Dermis microvascular lymphatic vessel endothelial cell (primary cell): ENCODE measurements at regions not wholly inside any gene's neighbourhood (a gene's known extent, or its start where the extent isn't known, plus 50 kb on each side); places are given as distances from the start of the nearest gene placed in this dataset.
"Not testable (repeated sequence)": the region's sequence is repeated elsewhere in the genome, so short reads cannot be mapped to it uniquely, and the experiment has no call there.

Experiments used
- DNase-seq, 2 donors: peaks; one replicate each; pipeline versions ENCODE4 v3.0.0 to v3.0.0-alpha.2; 2010; ENCODE audit warnings: low read depth in 2 of 2

DNA sequence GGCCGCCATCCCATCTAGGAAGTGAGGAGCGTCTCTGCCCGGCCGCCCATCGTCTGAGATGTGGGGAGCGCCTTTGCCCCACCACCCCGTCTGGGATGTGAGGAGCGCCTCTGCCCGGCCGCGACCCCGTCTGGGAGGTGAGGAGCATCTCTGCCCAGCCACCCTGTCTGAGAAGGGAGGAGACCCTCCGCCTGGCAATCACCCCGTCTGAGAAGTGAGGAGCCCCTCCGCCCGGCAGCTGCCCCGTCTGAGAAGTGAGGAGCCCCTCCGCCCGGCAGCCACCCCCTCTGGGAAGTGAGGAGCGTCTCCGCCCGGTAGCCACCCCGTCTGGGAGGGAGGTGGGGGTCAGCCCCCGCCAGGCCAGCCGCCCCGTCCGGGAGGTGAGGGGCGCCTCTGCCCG, 194.2 kb upstream of the FBXL4 start:
- DNase-seq = not testable (repeated sequence)

DNA sequence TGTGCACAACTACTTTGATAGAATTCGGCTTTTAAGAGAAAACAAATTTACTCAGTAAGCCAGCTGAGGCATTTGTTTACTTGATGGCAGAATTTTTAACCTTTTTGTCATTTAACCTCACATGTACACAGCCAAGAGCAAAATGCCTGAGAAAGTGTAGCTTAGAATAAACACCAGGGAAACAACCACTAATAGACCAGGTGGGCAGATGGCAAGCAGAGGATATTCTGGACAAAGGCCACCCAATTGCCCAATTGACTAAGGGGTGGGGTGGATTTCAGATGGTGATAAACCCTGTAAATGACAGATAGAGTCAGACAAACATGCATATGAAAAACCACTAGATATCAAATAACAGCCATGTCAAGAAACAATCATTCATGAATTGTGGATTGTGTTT, 190.7 kb upstream of the FBXL4 start:
- DNase-seq = no peak

DNA sequence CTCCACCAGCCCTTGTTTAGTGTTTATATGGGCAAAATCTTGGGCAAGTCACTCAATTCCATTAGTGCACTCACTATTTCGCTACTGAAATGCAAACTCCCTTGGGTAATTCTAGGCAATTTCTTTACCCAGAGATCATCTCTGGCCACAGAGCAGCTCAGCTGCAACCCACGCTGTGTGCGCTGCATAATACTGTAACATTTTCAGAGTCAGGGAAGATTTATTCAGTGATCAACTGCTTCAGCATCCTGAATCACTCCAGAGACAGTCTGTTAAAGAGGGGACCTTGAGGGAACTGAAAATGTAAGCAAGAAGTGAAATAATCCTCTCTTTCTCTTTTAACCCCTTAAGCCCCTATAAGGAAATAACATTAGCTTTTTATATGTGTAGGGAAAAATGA, 189.6 kb upstream of the FBXL4 start:
- no peak for DNase-seq

DNA sequence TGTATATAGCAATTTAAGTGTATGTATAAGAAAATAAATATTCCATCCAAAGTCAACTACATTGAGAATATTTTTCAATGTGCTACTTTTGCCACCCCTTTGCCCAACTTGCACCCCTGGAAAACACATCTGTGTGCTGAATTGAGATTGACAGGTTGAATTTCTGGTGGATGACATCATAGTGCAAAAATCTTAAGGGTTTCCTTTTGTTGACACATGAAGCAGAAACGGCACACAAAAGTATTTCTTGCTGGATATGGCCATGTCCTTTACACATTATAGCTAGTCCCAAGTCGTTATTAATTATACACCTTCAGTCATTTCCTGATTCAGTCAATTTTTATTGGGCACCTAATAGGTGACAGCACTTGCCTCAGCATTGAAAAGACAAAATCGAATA, 188.7 kb upstream of the FBXL4 start:
- DNase-seq = no peak

DNA sequence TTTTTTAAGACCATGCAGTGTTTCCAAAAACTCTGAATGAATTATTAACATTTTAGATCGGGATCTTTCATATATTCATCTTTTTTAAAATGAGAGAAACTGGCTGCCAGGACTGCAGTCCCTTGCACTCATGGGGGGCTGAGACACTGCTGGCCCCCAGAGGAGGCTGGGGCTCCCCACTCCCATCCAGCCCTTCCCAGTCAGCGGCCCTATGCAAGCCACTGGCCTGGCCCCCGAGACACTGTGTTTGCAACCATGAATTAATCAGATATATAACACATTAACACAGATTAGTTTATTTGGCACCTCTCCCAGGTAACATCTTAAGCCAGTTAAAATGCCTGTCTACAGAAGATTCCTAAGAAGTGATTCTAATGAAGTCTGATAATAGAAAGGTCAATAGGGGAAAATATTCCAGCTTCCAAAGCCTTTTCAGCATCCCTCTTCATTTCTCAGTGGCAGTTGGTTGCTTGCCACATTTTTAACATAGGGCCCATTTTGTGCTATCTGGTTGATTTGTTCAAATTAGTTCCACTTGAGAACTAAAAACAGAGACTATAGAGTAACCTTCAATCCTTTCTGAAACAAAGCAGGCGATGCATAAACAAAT, 184.4 kb upstream of the FBXL4 start:
- DNase-seq = no peak

DNA sequence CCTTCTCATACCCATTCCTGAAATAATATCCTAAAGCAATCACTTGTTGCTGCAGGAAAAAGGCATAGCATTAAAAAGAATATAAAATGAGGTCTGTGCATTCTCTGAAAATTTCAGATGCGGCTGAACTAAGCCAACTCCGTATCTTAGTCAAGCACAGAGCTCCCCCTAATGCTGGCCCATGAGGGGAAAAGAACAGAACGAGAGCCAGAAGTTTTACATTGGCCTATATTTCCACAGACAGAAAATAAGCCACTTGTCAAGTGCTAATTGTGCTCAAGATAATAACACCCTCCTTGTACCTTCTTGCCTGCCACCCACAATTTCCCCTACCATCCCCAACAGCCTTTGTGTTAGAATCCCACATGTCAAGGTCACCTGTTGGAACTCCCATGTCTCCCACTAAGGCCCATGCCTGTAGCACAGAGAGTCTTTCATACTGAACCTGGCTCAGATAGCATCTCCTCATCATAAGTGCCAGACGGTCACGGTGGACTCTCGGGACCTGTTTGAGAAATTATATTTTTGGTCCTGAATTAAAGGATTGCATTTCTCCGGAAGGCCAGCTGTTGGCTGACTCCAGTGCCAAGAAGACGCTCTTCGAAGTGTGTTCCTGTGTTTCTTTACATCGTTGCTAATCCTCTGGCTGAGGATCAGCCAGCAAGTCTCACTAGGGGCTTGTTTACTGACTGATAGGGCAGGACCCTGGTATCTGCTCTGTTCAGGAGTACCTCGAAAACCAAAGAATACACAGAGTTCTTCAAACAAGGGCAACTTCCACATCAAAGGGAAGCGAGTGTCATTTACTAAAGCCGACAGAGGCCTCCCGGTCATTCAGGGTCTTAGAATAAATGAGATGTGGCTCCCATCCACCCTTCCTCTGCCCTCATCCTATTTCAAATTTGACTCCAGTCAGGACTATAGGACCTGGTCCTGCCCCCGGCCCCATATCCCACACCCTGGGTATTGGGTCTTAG, 183.4 kb upstream of the FBXL4 start:
- no peak for DNase-seq

DNA sequence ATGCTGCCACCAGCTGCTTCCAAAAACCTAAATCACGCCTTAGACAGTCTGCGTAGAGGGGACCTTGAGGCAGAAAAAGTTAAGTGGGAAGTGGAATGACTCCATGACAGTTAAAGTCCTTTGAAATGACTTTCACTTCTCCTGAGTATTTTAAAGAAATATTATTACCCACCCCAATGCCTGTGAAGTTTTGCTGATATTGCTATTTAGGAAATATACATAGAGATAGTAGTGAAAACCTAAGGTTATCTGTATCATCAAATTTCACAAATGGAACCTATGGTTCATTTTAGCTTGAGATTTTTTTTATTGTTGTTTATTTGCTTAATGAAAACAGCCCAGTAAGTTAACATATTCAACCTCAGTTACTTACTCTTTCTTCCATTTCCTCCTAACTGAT, 182.1 kb upstream of the FBXL4 start:
- no peak for DNase-seq

DNA sequence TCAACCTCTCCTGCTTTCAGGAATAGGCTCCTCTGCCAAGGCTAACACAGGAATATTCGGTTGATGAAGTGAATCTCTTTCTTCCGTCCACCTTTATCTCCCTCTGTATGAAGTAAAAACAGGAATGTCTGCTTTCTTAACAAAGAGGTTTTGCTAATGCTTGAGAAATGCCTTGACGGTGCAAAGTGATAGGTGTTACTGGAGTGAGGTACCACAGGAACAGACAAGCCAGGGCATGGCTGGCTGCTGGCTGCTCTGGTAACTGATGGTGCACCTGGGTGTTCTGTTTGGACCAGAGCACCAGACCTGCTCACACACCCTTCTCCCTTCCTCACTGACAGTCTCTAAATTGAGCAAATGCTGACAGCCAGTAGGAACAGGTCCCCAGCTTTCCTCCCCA, 174.0 kb upstream of the FBXL4 start:
- DNase-seq = no peak

DNA sequence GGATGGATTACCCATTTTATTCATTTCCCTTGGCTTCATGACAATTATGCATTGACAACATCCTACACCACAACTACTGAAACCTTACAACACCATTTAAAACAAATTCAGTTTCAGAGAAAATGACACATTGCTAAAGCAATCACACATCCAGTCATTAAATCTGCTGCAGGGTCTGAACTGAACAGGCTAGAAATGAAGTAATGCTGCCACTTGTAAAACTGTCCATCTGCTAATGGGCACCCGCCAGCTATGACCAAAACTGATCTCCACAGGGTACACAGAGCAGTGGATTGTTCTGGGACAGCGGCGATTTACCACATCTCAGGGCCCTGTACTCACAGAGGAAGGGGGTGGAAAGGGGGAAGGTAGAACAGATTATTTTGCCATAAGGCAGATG, 172.9 kb upstream of the FBXL4 start:
- DNase-seq = no peak

DNA sequence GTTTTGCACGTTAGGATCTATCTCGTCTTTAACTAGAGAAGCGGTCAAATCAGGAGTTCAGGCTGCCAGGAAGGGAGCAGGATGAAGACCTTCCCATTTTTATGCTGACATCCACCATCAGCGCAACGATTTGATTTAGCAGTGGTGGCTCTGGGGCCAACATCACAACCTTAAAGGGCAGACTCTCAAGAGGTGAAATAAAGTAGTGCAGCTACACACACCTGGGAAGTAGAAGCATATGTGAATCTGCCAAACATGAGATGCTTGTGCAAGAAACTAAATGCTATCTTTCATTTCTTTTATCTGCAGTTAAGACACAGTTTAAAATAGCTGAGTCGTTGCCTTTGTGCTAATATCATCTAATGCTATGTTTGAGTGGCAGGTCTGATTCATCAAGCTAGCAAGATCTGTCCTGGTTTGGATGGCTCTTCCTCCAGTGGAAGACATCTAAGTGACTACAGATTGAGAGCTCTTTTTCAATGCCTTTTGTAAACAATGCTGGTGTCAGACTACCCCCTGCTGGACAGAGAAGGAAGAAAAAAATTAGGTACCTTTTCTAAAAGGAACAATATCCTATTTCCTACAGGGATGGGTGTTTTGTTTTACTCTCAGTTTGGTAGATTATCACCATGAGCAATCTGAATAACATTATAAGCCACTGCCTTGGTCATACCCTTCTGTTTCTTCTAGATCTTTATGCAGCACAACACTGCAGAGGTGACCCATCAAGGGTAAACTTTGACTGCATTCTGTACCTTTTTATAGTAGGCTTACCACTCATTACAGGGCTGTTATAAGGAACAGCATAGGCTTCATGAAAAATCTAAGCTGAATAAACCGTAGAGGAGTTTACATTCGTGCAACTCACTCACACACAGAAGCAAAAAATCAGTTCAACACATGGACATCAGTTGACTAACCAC, 171.6 kb upstream of the FBXL4 start:
- peak; percentile 29 to 47 for DNase-seq

DNA sequence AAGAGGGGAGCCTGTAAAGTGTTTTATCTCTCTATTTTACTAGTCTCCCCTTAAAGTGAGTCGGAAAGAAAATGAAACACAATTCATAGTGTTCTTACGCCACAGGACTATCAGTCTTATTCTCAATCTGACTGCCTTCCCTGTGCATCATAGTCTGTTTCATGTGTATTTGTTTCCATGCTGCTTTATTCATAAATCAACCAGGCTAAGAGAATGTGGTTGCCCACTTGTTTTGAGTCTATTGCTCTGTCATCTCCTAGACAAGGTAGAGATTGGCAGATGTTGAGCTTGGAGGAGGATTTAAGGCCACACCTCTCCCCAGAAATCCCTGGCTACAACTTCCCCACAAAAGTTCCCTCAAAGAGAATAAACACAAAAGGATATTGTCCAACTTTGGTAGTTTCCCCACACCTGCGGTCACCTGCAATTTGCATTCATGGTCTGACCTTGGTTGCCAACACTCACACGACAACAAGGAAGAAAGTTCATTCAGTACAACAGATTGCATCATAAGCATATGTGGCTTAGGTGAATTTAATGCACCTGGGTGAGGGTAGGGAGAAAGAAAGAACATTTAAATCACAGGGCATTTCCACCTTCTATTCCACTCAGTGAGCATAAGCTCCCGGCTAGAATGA, 167.1 kb upstream of the FBXL4 start:
- no peak for DNase-seq

DNA sequence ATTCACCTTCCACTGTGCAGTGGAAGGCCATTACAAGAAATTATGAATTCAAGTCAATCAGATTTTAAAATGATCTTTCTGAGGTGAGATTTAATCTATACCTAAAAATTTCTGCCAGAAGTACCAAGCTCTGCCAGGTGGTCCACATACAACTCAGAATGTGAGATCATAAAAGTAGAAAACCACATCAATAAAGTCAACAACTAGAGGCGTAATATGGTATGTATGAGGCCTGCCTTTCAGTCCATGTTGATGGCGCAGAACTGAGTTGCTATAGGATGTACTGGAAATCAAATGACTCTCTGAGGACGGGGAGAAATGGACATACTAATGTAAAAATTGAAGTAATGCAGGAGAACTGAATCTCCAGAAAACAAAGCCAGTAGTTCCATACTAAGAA, 163.8 kb upstream of the FBXL4 start:
- no peak for DNase-seq

DNA sequence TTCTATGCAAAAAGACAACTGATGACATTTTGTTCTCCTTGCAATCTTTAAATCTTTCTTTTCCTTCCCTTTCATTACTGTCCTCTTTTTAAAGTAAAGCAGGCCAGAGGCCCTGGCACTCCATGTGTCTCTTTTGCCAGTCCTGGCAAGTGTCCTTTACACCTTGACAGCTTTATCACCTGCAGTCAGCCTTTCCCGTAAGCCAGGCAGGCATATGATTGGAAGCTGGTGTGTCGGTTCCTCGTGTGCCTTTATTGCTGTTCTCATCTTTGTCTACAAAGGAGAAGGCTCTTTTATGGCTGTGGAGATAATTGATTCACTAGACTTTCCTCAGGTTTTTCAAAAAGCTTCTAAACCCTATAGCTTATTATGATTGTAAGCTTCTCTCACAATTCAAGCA, 162.3 kb upstream of the FBXL4 start:
- DNase-seq = no peak

DNA sequence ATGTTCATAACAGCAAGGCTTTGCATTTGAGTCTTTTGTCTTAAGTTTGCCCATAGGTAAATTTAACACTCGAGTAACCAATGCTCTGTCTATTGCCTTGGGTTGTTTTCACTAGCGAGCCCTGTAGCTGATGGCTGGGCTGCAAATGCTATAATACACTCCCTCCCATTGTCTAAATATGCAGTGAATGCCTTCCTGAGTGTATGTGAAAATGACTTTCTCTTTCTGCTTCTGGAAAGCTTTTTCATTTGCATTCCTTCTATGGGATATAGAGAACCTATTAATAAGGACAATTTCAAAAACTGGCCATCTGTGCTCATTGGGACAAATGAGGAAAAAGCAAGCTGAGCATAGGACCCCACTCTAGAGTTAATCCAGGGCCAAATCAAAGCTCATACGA, 156.5 kb upstream of the FBXL4 start:
- no peak for DNase-seq

DNA sequence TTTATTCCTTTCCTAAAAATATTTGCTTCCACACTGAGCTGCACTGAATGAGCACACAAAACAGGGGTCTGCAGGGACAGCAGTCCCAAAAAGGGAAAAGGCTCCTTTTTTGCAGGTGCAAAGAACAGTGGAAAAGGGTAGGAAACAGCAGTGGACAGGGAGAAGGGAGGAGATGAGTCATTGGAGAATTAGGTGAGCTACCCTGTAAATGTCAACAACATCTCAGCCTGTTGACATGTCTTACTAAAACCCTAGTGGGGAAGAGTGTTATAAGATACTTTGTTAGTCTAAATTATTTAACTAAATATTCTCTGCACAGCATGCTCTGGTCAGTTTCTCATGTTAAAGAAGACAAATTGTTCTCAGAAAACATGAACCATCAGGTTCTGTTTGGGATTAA, 151.5 kb upstream of the FBXL4 start:
- DNase-seq = no peak

DNA sequence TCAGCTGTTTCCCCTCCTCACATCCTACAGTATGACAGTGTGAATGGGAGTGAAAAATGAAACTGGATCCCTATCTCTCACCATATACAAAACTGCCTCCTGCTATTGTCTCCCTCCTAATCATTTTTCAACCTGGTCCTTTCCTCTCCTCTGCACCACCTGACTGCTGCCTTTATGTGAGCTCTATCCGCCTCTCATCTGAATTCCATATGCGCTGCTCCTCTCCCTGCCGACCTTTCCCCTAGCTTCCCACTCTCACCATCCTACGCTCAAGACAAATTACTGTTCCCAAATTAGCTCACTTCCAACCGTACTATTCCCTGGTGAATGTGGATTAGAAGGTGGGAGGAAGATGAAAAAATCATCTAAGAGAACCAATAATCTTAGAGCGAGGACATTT, 148.4 kb upstream of the FBXL4 start:
- DNase-seq = no peak

DNA sequence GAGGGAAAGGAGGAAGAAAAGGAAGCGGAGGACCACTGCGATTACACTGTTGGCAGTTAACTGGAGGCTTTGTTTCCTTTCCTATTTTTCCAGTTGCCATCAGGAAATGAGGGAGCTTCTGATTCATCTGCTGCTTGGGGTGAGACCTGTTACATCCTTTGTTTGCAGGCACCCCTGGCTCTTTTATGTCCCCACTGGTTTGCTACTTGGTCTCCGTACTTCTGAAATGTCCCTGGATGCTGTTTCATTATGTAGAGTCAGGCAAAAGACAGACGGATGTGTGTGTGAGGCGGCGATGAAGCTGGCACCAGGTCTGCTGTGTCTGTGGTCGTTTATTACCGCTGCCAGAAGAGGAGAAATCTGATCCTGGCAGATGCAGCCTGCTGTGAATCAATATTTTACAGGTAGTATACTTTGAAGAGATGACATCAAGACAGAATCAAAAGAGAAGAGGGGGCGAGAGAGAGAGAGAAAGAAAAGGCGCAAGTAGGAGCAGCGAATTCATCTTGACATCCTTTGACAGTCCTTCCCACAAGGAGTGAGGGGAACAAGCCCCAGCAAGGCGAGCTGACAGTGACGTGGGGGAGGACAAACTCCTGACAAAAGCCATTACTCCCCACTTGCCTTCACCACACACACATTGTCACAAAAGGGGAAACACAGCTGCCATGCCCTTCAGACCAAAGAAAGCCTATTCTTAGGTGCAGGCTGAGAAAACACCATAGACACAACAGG, 145.9 kb upstream of the FBXL4 start:
- DNase-seq = peak in 1 of 2 donors; percentile 1

DNA sequence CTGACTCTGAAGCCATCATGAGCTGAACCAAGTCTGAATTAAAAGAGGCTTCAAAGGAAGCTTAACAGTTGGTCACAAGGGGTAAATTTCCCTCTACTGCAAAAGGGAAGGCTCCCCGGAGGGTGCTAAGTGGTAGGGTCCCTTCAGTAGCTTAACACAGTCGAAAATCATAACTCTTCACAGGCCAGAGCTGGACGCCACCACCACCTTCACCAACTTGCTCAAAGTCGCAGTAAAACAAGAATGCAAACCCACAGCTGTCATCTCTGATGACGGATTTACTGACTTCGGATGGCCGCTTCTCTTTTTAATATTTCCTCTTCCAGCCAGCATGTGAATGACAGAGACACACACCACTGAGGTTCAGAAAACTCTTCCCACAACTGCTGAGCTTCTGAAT, 144.7 kb upstream of the FBXL4 start:
- DNase-seq = no peak

DNA sequence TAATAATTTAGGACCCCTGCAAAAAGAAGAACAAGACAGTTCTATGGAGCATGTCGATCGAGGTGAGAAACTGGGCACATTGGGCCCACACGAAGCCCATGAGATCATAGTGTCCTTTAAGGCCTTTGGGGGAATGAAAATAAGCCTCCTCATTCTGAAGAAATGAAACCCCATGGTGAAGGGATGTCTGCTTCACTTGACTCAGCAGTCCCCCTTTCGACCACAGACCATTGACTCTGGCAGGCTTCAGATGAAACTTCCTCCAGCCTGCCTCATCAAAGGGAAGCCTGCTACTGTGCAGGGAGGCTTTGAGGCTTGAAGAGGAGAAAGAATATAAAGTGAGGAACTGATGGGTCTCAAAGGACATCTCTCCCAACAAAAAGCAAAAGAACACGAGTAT, 144.2 kb upstream of the FBXL4 start:
- no peak for DNase-seq

DNA sequence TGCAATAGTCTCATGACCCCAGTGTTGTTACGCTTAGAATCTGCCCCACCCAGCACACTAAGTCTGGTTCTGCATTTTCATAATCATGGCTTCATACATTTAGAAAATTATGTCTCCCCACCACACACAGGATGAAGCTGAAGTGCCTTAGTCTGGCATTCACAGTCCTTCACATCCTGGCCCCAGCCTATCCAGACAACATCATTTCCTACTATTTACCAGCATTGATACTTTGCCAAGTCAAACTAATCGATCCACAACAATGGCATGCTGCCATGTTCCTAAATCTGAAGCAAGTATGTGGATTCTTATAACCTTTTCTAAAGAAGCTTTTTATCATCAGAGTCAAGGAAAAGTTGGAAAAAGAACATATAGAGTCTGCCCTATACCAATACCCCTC, 132.4 kb upstream of the FBXL4 start:
- DNase-seq = no peak

DNA sequence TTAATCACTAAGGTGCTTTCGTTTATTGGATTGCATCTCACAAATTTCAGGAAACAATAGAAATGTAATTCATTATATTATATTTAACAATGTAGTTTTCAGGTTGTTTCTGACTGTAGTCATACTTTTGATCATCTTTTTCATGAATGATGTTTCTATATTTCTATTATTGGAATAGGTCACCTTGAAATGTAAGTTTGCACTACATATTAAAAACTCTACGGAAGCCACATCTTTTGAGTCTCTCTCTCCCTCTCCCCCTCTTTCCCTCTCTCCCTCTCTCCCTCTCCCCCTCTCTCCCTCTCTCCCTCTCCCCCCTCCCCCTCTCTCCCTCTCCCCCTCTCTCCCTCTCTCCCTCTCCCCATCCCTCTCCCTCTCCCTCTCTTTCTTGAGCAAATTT, 131.3 kb upstream of the FBXL4 start:
- no peak for DNase-seq
